COLO829 (cell line): ENCODE measurements at regions not wholly inside any gene's neighbourhood (a gene's known extent, or its start where the extent isn't known, plus 50 kb on each side); places are given as distances from the start of the nearest gene placed in this dataset.

ENCODE experiments used
- DNase-seq: peaks from one replicate; pipeline ENCODE4 v3.0.0; 2012; ENCODE audit warnings: low spot score

DNA sequence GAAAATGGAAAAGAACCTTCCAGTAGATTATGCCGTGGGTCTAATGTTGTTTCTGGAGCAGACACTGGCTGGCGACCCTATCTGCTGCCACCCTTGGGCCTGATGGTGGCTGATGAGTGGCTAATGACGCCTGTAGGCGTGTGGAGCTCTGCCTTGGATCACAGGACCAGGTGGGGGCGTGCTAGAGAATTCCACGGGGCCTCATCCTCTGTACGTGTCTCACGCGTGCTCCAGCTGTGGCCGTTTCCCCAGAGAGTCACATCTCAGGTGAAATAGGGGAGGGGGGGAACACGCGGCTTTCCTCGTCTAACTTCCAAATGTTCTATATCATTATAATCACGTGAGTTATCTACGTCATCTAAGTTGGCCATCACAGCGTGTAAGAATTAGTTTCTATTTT is 160.9 kb upstream of the SMIM21 start:
- no peak for DNase-seq

DNA sequence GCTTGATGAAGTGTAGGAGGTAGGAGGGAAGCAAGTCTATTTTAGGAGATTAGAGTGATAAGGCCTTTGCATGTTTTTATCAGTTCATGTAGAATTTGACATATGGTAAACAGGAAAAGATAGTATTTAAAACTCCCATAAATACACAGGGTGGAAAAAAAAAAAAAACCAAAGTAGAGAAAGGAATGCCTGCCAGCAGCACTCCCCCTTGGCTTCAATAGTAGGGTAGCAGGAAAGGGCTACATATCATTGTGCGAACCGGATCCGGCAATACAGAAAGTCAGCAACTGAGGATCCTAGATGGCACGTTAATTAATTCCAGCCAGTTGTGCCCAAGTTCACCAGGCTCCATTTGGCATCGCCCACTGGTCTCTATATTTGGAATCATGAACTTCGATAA is 159.6 kb upstream of the SMIM21 start:
- no peak for DNase-seq

DNA sequence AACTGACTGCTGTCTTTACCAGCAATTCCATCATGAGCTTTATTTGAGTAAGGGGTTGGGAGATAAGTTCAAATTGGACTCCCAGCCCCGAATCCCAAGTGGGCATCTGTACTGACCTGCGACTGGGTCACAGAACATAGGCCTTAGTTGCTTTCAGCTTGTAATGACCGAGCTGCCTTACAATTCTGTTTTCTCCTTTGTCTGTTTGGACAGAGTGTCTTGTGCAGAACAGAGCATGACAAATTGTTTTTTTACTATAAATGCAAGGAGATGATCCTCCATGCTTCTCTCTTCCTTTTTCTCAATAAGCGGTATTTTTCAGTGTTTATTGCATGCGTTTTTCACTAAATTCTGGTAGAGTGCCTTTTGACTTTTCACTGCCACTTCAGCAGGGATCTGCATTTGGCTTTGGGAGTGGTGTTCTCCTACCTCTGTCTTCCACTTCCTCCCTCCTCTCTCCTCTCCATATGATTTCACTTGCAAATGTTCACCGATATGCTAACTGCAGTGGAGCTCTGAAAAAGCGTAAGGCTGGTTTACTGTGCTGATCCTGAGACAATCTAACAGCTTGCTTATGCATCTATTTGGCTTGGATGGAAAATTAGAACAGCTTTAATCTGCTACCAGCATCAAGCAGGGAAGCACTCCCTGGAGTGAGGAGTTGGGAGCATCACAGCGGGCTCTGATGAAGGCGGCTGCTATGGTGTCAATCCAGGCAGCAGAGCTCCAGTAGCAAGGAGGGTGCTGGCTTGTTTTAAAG is 158.8 kb upstream of the SMIM21 start:
- no peak for DNase-seq

DNA sequence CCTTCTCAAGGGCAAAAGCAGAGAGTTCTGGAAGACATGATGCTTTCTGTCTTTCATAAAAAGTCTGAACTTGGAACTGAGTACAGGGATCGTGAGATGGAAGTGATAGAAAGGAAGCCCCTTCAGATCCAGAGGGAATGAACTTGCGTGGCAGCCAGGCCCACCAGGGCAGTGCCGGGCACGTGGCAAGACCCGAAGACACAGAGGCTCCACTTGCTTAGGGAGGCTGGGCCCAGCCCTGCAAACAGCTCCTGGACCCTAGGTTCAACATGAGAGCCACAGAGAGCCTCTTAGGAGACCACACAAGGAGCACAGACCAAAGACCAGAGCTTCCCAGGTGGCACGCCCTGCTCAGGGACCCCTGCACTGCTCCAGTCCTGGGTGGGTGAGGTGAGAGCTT is 155.4 kb upstream of the SMIM21 start:
- no peak for DNase-seq

DNA sequence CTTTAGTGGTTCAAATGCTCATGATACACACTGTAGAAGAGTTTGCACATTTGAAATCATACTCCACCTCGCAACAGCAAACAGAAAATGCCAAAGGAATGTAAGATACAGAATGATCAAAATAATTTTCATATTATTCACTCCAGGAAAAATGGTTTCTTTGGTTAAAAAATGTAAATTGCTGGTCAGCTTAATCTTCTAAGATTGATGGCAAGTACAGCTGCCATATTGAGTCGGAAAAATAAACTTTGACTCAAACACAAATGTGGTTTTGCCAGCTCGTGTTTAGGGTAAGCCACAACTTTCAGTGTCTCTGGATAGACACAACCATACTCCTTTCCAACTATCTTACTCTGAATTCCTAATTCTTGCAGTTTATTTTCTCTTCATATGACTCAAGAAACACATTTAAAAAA is 154.9 kb upstream of the SMIM21 start:
- DNase-seq = no peak

GRCh38 chr18:75581336-75582131 is 154.0 kb upstream of the SMIM21 start:
- no peak for DNase-seq

- peak; percentile 16 for DNase-seq
These were observed 146.7 kb upstream of the SMIM21 start for GRCh38 chr18:75574187-75574586.

DNA sequence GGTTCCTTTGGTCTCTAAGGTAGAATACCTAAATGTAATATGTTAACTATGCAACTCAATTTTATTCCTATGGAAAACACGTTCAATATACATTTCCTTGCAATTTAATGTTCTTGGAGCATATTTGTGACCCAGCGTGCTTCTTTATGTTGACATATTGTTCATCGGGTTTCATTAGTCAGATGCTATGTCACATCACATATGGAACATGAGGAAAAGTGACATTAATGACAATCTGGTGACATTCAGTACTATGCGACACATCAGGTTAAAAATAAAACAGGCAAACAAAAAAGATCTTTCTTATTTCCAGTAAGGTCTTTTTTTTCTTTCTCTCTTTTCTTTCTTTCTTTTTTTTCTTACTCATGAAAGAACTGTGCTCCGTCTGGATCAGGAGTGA is 135.6 kb upstream of the SMIM21 start:
- DNase-seq = no peak

DNA sequence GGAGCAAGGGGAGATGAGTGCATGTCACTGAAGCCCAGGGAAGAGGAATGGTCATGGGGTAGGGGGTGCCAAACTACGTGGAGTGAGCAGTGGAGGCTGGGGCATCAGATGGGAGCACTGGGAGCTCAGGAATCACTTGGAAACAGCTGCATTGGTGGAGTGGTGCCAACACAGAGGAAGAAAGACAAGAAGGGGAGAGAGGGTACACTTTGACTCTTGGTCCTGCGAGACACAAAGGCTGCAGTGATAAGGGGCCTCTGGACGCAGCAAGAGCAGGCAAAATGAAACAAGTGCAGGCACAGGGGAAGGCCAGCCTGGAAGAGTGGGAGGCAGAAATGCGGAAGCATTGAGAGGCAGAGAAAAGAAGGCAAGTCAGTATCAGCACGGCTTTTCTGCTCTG is 134.7 kb upstream of the SMIM21 start:
- DNase-seq = no peak

DNA sequence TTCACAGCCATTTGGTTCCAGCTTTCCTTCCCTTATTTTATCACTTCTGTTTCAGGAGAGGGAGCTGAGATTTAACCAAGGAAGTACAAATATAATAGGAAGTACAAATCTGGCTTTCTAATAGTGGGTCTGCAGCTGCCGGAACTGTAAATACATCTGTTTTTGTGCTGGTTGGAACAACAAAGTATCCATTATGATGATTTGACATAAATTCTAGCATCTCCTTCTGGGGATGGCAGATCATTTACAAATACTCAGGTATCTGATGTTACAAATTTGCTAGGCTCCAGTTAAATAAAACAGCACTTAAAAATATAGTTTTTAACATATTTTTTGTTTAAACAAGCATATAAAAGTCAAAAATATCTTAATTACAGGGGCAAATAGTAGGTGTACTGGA is 131.3 kb upstream of the SMIM21 start:
- no peak for DNase-seq

- no peak for DNase-seq
These were observed 129.3 kb upstream of the SMIM21 start for GRCh38 chr18:75556841-75557240.

GRCh38 chr18:75554644-75555185 is 127.2 kb upstream of the SMIM21 start:
- no peak for DNase-seq

DNA sequence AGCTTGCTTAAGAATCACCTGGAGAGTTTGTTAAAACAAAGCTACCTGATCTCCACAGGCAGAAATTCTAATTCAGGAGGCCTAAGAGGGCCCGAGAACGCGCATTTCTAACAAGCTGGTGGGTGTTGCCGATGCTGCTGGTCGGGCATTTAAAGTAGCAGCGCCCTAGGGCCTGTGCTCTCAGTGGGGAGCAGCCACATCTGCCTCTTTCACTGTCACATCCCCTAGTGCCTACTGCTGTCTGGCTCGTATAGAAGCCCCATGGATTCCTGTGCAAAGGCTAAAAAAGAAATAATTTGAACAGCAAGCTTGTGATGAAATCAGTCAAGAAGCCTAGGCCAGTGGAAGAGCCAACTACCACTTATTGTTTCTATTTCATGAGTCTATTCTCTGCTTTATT is 126.7 kb upstream of the SMIM21 start:
- no peak for DNase-seq

GRCh38 chr18:75553021-75553420 is 125.5 kb upstream of the SMIM21 start:
- no peak for DNase-seq

- peak; percentile 11 for DNase-seq
These were observed 123.6 kb upstream of the SMIM21 start for GRCh38 chr18:75551071-75551470.

- peak; percentile 9 for DNase-seq
These were observed 120.9 kb upstream of the SMIM21 start for GRCh38 chr18:75548353-75548905.

GRCh38 chr18:75546964-75547363 is 119.5 kb upstream of the SMIM21 start:
- no peak for DNase-seq

DNA sequence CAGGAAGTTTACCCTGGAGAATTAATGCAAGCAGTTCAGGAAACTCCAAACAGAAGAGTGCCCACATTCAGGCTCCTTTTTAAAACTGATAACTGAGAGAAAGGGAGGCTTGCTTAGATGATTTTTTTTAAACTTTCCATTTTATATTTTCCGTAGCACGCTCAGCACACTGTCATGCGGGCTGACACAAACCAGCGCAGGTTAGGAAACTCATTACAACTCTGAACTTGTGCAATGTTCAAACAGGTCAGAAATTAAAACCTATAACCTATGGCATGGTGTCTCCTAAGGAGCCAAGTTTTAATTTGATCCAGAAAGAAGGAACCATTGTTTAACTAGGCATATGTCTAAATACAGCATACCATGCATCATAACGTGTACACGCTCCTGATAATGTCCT is 117.7 kb upstream of the SMIM21 start:
- DNase-seq = no peak

- DNase-seq = peak; percentile 36
These were observed 117.0 kb upstream of the SMIM21 start for GRCh38 chr18:75544496-75544895.

- DNase-seq = peak; percentile 7
These were observed 116.6 kb upstream of the SMIM21 start for GRCh38 chr18:75544051-75544481.

- no peak for DNase-seq
These were observed 111.2 kb upstream of the SMIM21 start for GRCh38 chr18:75538727-75539126.

DNA sequence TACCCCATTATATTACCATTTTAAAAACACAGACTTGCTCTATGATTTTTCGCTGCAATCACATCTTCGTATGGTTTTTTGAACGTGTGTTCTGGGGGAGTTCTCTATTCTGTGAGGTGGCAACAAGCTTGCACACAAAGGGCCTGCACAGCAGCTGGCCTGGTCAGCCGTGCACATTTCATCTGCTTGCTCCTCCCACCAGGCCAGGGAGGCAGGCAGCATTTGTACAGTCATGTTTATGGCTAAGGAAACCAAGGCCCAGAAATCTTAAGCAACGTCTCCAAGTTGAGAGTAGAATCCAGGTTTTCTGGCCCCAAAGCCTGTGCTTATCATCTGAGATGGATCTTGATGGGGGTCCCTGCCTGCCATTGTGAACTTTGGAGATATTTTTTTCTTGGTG is 106.4 kb upstream of the SMIM21 start:
- DNase-seq = no peak

GRCh38 chr18:75533209-75533608 is 105.7 kb upstream of the SMIM21 start:
- DNase-seq = no peak
